ENCODE measurements at regions not wholly inside any gene's neighbourhood (a gene's known extent, or its start where the extent isn't known, plus 50 kb on each side); places are given as distances from the start of the nearest gene placed in this dataset.

DNA sequence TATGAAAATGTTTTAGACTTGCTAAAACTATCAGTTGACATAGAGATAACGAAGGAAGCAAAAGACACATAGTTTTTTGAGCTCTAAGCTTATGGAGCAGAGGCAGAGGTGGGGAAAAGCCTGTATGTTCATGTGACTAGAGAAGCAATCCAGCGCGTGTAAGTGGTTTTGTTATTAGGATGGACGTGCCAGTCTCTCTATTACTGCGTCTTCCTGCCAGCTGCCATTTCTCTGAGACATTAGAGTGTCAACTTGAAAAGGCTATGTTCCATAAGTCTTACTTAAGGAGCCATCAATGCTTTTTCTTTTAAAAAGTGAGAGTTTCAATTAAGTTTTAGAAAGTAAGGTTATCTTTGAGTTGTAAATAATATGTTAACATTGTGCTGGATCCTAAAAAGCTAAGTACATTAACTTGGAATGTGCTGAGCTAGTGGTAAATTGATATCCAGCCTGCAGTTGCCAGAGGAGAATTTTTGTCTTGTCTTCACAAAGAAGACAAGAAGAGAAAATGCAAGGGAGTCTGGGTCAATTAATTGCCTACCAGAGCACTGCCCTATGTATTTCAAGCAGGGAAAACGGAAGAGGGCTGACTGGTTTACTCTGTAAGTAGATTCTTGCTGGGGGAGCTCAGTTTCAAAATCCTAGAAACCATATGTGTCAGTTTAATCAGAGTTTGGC lies 161.8 kb upstream of the B3GALT2 start:
- Histone ChIP-seq H3K36me3 (ENCODE audit: control insufficient read depth, insufficient read depth, low read length) (no peaks in the 10 kb centered on the region), H3K27ac (ENCODE audit: extremely low read depth, low read depth, low read length) (no peak overlapping the region), H3K9me3 (replicated peaks; ENCODE audit: control insufficient read depth, insufficient read depth, low read depth, low read length) (no peaks in the 10 kb centered on the region), H3K9ac (ENCODE audit: insufficient read depth in 1 of 2, low read depth in 2 of 2, low read length in 2 of 2) (no peak overlapping the region), H3K4me3 (no peak overlapping the region), H4K20me1 (replicated peaks; ENCODE audit: control insufficient read depth, insufficient read depth, low read length) (no peaks in the 10 kb centered on the region), H3K9me1 (ENCODE audit: control insufficient read depth, insufficient read depth, low read length) (no peaks in the 10 kb centered on the region), H2AFZ (ENCODE audit: low read depth, low read length) (no peak overlapping the region), H3K4me2 (ENCODE audit: insufficient read depth, low read length) (no peak overlapping the region), H3K27me3 (ENCODE audit: control insufficient read depth in 2 of 2, insufficient read depth in 2 of 2, low read length in 2 of 2) (no peaks in the 10 kb centered on the region), H3K79me2 (ENCODE audit: control insufficient read depth, insufficient read depth, low read length) (no peaks in the 10 kb centered on the region), H3K4me1 (replicated peaks in 1 of 2; ENCODE audit: control insufficient read depth in 2 of 2, insufficient read depth in 2 of 2, low read length in 2 of 2) (no peaks in the 10 kb centered on the region)
- ATAC-seq, result no peak
- no peak for DNase-seq (ENCODE audit: extremely low read depth in 1 of 4, low spot score in 3 of 4)
- in situ Hi-C loops (cut with MboI) (no loop called here), intact Hi-C loops (cut with micrococcal nuclease) (no loop called here)
- WGBS (ENCODE audit: insufficient coverage, low coverage, missing lambda C conversion rate), result 0% methylated on average over 6 of the region's 6 CpGs
- ChIA-PET POLR2A (interaction anchor here (0.8 kb wide), 1 partner anchor 11 kb away, joined by 3 read pairs; no protein-coding TSS in a partner anchor), CTCF (ENCODE audit: low intra/inter-chr PET ratio) (no interaction called here)
- FAIRE-seq, result no peak
- BruUV-seq (replicated peaks), result no TSS peak
- TF ChIP-seq NFXL1 (CRISPR knock-in tag; IDR thresholded peaks at IDR 0.05) (no peak), ZNF586 (CRISPR knock-in tag; conservative IDR thresholded peaks at IDR 0.05) (no peak), HMG20A (CRISPR knock-in tag; conservative IDR thresholded peaks at IDR 0.05) (no peak), ZNF253 (CRISPR knock-in tag; conservative IDR thresholded peaks at IDR 0.05) (no peak), EP300 (IDR thresholded peaks at IDR 0.05; ENCODE audit: low read length) (no peak), NFE2L1 (tag; IDR thresholded peaks at IDR 0.05; ENCODE audit: borderline replicate concordance, low read depth) (no peak), MEF2A (IDR thresholded peaks at IDR 0.05; ENCODE audit: control insufficient read depth, low read depth, low read length) (no peak), ILK (tag; IDR thresholded peaks at IDR 0.05; ENCODE audit: borderline replicate concordance, low read depth) (no peak), ZNF695 (CRISPR knock-in tag; IDR thresholded peaks at IDR 0.05) (no peak), ZNF79 (CRISPR knock-in tag; IDR thresholded peaks at IDR 0.05; ENCODE audit: low read depth) (no peak), HNRNPLL (IDR thresholded peaks at IDR 0.05; ENCODE audit: low read depth, low read length, poor library complexity, severe bottlenecking) (no peak), ZNF551 (CRISPR knock-in tag; IDR thresholded peaks at IDR 0.05) (no peak), ZNF263 (CRISPR knock-in tag; IDR thresholded peaks at IDR 0.05; ENCODE audit: borderline replicate concordance) (no peak), ZNF232 (CRISPR knock-in tag; IDR thresholded peaks at IDR 0.05) (no peak)
- TF ChIP-seq, protein P1, sequence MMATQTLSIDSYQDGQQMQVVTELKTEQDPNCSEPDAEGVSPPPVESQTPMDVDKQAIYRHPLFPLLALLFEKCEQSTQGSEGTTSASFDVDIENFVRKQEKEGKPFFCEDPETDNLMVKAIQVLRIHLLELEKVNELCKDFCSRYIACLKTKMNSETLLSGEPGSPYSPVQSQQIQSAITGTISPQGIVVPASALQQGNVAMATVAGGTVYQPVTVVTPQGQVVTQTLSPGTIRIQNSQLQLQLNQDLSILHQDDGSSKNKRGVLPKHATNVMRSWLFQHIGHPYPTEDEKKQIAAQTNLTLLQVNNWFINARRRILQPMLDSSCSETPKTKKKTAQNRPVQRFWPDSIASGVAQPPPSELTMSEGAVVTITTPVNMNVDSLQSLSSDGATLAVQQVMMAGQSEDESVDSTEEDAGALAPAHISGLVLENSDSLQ (IDR thresholded peaks at IDR 0.05), result no peak
- TF ChIP-seq, protein P2, sequence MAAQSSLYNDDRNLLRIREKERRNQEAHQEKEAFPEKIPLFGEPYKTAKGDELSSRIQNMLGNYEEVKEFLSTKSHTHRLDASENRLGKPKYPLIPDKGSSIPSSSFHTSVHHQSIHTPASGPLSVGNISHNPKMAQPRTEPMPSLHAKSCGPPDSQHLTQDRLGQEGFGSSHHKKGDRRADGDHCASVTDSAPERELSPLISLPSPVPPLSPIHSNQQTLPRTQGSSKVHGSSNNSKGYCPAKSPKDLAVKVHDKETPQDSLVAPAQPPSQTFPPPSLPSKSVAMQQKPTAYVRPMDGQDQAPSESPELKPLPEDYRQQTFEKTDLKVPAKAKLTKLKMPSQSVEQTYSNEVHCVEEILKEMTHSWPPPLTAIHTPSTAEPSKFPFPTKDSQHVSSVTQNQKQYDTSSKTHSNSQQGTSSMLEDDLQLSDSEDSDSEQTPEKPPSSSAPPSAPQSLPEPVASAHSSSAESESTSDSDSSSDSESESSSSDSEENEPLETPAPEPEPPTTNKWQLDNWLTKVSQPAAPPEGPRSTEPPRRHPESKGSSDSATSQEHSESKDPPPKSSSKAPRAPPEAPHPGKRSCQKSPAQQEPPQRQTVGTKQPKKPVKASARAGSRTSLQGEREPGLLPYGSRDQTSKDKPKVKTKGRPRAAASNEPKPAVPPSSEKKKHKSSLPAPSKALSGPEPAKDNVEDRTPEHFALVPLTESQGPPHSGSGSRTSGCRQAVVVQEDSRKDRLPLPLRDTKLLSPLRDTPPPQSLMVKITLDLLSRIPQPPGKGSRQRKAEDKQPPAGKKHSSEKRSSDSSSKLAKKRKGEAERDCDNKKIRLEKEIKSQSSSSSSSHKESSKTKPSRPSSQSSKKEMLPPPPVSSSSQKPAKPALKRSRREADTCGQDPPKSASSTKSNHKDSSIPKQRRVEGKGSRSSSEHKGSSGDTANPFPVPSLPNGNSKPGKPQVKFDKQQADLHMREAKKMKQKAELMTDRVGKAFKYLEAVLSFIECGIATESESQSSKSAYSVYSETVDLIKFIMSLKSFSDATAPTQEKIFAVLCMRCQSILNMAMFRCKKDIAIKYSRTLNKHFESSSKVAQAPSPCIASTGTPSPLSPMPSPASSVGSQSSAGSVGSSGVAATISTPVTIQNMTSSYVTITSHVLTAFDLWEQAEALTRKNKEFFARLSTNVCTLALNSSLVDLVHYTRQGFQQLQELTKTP (IDR thresholded peaks at IDR 0.05; ENCODE audit: low read depth in 1 of 2, partially characterized antibody in 2 of 2), result no peak
- TF ChIP-seq, protein P3, sequence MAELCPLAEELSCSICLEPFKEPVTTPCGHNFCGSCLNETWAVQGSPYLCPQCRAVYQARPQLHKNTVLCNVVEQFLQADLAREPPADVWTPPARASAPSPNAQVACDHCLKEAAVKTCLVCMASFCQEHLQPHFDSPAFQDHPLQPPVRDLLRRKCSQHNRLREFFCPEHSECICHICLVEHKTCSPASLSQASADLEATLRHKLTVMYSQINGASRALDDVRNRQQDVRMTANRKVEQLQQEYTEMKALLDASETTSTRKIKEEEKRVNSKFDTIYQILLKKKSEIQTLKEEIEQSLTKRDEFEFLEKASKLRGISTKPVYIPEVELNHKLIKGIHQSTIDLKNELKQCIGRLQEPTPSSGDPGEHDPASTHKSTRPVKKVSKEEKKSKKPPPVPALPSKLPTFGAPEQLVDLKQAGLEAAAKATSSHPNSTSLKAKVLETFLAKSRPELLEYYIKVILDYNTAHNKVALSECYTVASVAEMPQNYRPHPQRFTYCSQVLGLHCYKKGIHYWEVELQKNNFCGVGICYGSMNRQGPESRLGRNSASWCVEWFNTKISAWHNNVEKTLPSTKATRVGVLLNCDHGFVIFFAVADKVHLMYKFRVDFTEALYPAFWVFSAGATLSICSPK (IDR thresholded peaks at IDR 0.05; ENCODE audit: borderline replicate concordance), result no peak

All from K562 (cell line).